Activated CD4-positive, alpha-beta memory T cell treated with anti-CD3 and anti-CD28 coated beads, Interleukin-2, amount 10 ng/mL, durations not matched to agents 7 days and 5 days (primary cell): ENCODE measurements at regions not wholly inside any gene's neighbourhood (a gene's known extent, or its start where the extent isn't known, plus 50 kb on each side); places are given as distances from the start of the nearest gene placed in this dataset.

ENCODE experiments used
- CTCF ChIA-PET: fragments of 350-600 bp; sonication (Branson Sonifier 250); formaldehyde crosslinking; loops from one replicate; lab custom pipeline; 2021; ENCODE audit warnings: antibody characterized with exemption, inconsistent platforms; lab: Charles Lee
- POLR2A ChIA-PET: fragments of 350-600 bp; sonication (Branson Sonifier 250); formaldehyde crosslinking; loops from one replicate; lab custom pipeline; 2021; ENCODE audit warnings: antibody characterized with exemption; lab: Charles Lee
- DNase-seq: peaks from one replicate; pipeline ENCODE4 v3.0.0-alpha.2; 2020
- H3K27ac Mint-ChIP-seq: one replicate; pipeline ENCODE4 v1.8.0; 2021; ENCODE audit warnings: mild to moderate bottlenecking, mixed read lengths
- H3K27me3 Mint-ChIP-seq: one replicate; pipeline ENCODE4 v1.8.0; 2021; ENCODE audit warnings: mixed read lengths
- H3K36me3 Mint-ChIP-seq: one replicate; pipeline ENCODE4 v1.8.0; 2021; ENCODE audit warnings: low read depth, mixed read lengths
- H3K4me1 Mint-ChIP-seq: one replicate; pipeline ENCODE4 v1.8.0; 2021; ENCODE audit warnings: mixed read lengths
- H3K4me3 Mint-ChIP-seq: one replicate; pipeline ENCODE4 v1.8.0; 2021; ENCODE audit warnings: mild to moderate bottlenecking, mixed read lengths
- H3K9me3 Mint-ChIP-seq: one replicate; pipeline ENCODE4 v1.8.0; 2021; ENCODE audit warnings: mixed read lengths

GRCh38 chr10:78571891-78572290 is 496.9 kb upstream of the ZMIZ1 start:
- peaks cover 3% of the 10 kb centered on the region for H3K27me3 Mint-ChIP-seq
- CTCF ChIA-PET = no interaction called here
- no peak for DNase-seq
- no peaks in the 10 kb centered on the region for H3K36me3 Mint-ChIP-seq
- no peaks in the 10 kb centered on the region for H3K9me3 Mint-ChIP-seq
- POLR2A ChIA-PET = no interaction called here
- no peak overlapping the region for H3K4me3 Mint-ChIP-seq
- no peak overlapping the region for H3K27ac Mint-ChIP-seq
- H3K4me1 Mint-ChIP-seq = no peaks in the 10 kb centered on the region

GRCh38 chr10:78572565-78572964 is 496.2 kb upstream of the ZMIZ1 start:
- ChIA-PET POLR2A (no interaction called here), CTCF (no interaction called here)
- no peaks in the 10 kb centered on the region for H3K27me3 Mint-ChIP-seq
- no peaks in the 10 kb centered on the region for H3K36me3 Mint-ChIP-seq
- H3K4me3 Mint-ChIP-seq = no peak overlapping the region
- no peak overlapping the region for H3K27ac Mint-ChIP-seq
- no peaks in the 10 kb centered on the region for H3K4me1 Mint-ChIP-seq
- DNase-seq = no peak
- no peaks in the 10 kb centered on the region for H3K9me3 Mint-ChIP-seq

GRCh38 chr10:78574547-78574946 is 494.2 kb upstream of the ZMIZ1 start:
- H3K9me3 Mint-ChIP-seq = no peaks in the 10 kb centered on the region
- no peak for DNase-seq
- ChIA-PET CTCF (no interaction called here), POLR2A (no interaction called here)
- peaks cover 11% of the 10 kb centered on the region for H3K4me1 Mint-ChIP-seq
- no peaks in the 10 kb centered on the region for H3K27me3 Mint-ChIP-seq
- H3K4me3 Mint-ChIP-seq = no peak overlapping the region
- no peaks in the 10 kb centered on the region for H3K36me3 Mint-ChIP-seq
- no peak overlapping the region for H3K27ac Mint-ChIP-seq

GRCh38 chr10:78575400-78575799 is 493.4 kb upstream of the ZMIZ1 start:
- H3K9me3 Mint-ChIP-seq = no peaks in the 10 kb centered on the region
- ChIA-PET POLR2A (no interaction called here), CTCF (no interaction called here)
- peaks cover 11% of the 10 kb centered on the region for H3K4me1 Mint-ChIP-seq
- H3K27me3 Mint-ChIP-seq = no peaks in the 10 kb centered on the region
- DNase-seq = no peak
- H3K4me3 Mint-ChIP-seq = no peak overlapping the region
- H3K36me3 Mint-ChIP-seq = no peaks in the 10 kb centered on the region
- no peak overlapping the region for H3K27ac Mint-ChIP-seq

- no peak for DNase-seq
- ChIA-PET CTCF (no interaction called here), POLR2A (no interaction called here)
- Mint-ChIP-seq H3K4me3 (no peak overlapping the region), H3K27ac (no peak overlapping the region), H3K27me3 (no peaks in the 10 kb centered on the region), H3K4me1 (peaks cover 11% of the 10 kb centered on the region), H3K9me3 (no peaks in the 10 kb centered on the region), H3K36me3 (no peaks in the 10 kb centered on the region)
Observed at GRCh38 chr10:78576276-78576675, 492.5 kb upstream of the ZMIZ1 start.

GRCh38 chr10:78577712-78578111 is 491.1 kb upstream of the ZMIZ1 start:
- Mint-ChIP-seq H3K4me3 (no peak overlapping the region), H3K27ac (no peak overlapping the region), H3K36me3 (no peaks in the 10 kb centered on the region), H3K9me3 (no peaks in the 10 kb centered on the region), H3K4me1 (peaks cover 11% of the 10 kb centered on the region), H3K27me3 (peaks cover 3% of the 10 kb centered on the region)
- CTCF ChIA-PET = no interaction called here
- POLR2A ChIA-PET = interaction anchor here (0.5 kb wide), 1 partner anchor 627 kb away, joined by 3 read pairs; no protein-coding TSS in a partner anchor
- no peak for DNase-seq

- ChIA-PET CTCF (no interaction called here), POLR2A (no interaction called here)
- Mint-ChIP-seq H3K9me3 (no peaks in the 10 kb centered on the region), H3K4me1 (peaks cover 11% of the 10 kb centered on the region), H3K36me3 (no peaks in the 10 kb centered on the region), H3K27me3 (peaks cover 3% of the 10 kb centered on the region), H3K27ac (no peak overlapping the region), H3K4me3 (no peak overlapping the region)
- peak; percentile 53 for DNase-seq
Observed at GRCh38 chr10:78578929-78579328, 489.8 kb upstream of the ZMIZ1 start.

- H3K27me3 Mint-ChIP-seq = peaks cover 3% of the 10 kb centered on the region
- no peak for DNase-seq
- ChIA-PET CTCF (no interaction called here), POLR2A (no interaction called here)
- no peaks in the 10 kb centered on the region for H3K9me3 Mint-ChIP-seq
- peaks cover 11% of the 10 kb centered on the region for H3K4me1 Mint-ChIP-seq
- H3K36me3 Mint-ChIP-seq = no peaks in the 10 kb centered on the region
- H3K27ac Mint-ChIP-seq = no peak overlapping the region
- no peak overlapping the region for H3K4me3 Mint-ChIP-seq
Observed at GRCh38 chr10:78579576-78579975, 489.2 kb upstream of the ZMIZ1 start.

- peaks cover 11% of the 10 kb centered on the region for H3K4me1 Mint-ChIP-seq
- no peak overlapping the region for H3K4me3 Mint-ChIP-seq
- DNase-seq = no peak
- POLR2A ChIA-PET = no interaction called here
- H3K27ac Mint-ChIP-seq = no peak overlapping the region
- H3K36me3 Mint-ChIP-seq = no peaks in the 10 kb centered on the region
- CTCF ChIA-PET = no interaction called here
- H3K27me3 Mint-ChIP-seq = peaks cover 3% of the 10 kb centered on the region
- no peaks in the 10 kb centered on the region for H3K9me3 Mint-ChIP-seq
Observed at GRCh38 chr10:78579995-78580394, 488.8 kb upstream of the ZMIZ1 start.

GRCh38 chr10:78581133-78581694 is 487.6 kb upstream of the ZMIZ1 start:
- Mint-ChIP-seq H3K27ac (no peak overlapping the region), H3K36me3 (no peaks in the 10 kb centered on the region), H3K4me1 (peaks cover 11% of the 10 kb centered on the region), H3K4me3 (no peak overlapping the region), H3K9me3 (no peaks in the 10 kb centered on the region), H3K27me3 (peaks cover 3% of the 10 kb centered on the region)
- ChIA-PET CTCF (no interaction called here), POLR2A (no interaction called here)
- no peak for DNase-seq

- Mint-ChIP-seq H3K9me3 (no peaks in the 10 kb centered on the region), H3K4me1 (peaks cover 11% of the 10 kb centered on the region), H3K27ac (no peak overlapping the region), H3K4me3 (no peak overlapping the region), H3K27me3 (peaks cover 3% of the 10 kb centered on the region), H3K36me3 (no peaks in the 10 kb centered on the region)
- no peak for DNase-seq
- ChIA-PET CTCF (no interaction called here), POLR2A (no interaction called here)
Observed at GRCh38 chr10:78582540-78582939, 486.2 kb upstream of the ZMIZ1 start.

GRCh38 chr10:78584266-78584665 is 484.5 kb upstream of the ZMIZ1 start:
- no peak overlapping the region for H3K27ac Mint-ChIP-seq
- H3K4me3 Mint-ChIP-seq = no peak overlapping the region
- no peaks in the 10 kb centered on the region for H3K9me3 Mint-ChIP-seq
- DNase-seq = no peak
- POLR2A ChIA-PET = no interaction called here
- CTCF ChIA-PET = no interaction called here
- H3K4me1 Mint-ChIP-seq = peaks cover under 1% of the 10 kb centered on the region
- peaks cover 3% of the 10 kb centered on the region for H3K27me3 Mint-ChIP-seq
- no peaks in the 10 kb centered on the region for H3K36me3 Mint-ChIP-seq

GRCh38 chr10:78584681-78585080 is 484.1 kb upstream of the ZMIZ1 start:
- Mint-ChIP-seq H3K4me1 (no peaks in the 10 kb centered on the region), H3K27ac (no peak overlapping the region), H3K9me3 (no peaks in the 10 kb centered on the region), H3K27me3 (peaks cover 3% of the 10 kb centered on the region), H3K36me3 (no peaks in the 10 kb centered on the region), H3K4me3 (no peak overlapping the region)
- CTCF ChIA-PET = no interaction called here
- no peak for DNase-seq
- POLR2A ChIA-PET = no interaction called here

- no peak overlapping the region for H3K27ac Mint-ChIP-seq
- H3K4me3 Mint-ChIP-seq = no peak overlapping the region
- H3K4me1 Mint-ChIP-seq = no peaks in the 10 kb centered on the region
- ChIA-PET POLR2A (no interaction called here), CTCF (interaction anchor here (0.6 kb wide), 1 partner anchor 556 kb away, joined by 3 read pairs; no protein-coding TSS in a partner anchor)
- DNase-seq = no peak
- H3K36me3 Mint-ChIP-seq = no peaks in the 10 kb centered on the region
- no peaks in the 10 kb centered on the region for H3K9me3 Mint-ChIP-seq
- peaks cover 3% of the 10 kb centered on the region for H3K27me3 Mint-ChIP-seq
Observed at GRCh38 chr10:78585952-78586351, 482.8 kb upstream of the ZMIZ1 start.
